Inferior parietal cortex (tissue), 1 donor: ENCODE measurements at regions not wholly inside any gene's neighbourhood (a gene's known extent, or its start where the extent isn't known, plus 50 kb on each side); places are given as distances from the start of the nearest gene placed in this dataset.
"Not testable (repeated sequence)": the region's sequence is repeated elsewhere in the genome, so short reads cannot be mapped to it uniquely, and the experiment has no call there.

Experiments used
- DNase-seq: peaks from one replicate; pipeline ENCODE4 v3.0.0-alpha.2; 2016; ENCODE audit errors: extremely low spot score

- DNase-seq, result no peak
Measured at GRCh38 chr4:27931584-27931983, 1070.9 kb downstream of the STIM2 start.

GRCh38 chr4:27934871-27935270 is 1074.2 kb downstream of the STIM2 start:
- DNase-seq, result no peak

DNA sequence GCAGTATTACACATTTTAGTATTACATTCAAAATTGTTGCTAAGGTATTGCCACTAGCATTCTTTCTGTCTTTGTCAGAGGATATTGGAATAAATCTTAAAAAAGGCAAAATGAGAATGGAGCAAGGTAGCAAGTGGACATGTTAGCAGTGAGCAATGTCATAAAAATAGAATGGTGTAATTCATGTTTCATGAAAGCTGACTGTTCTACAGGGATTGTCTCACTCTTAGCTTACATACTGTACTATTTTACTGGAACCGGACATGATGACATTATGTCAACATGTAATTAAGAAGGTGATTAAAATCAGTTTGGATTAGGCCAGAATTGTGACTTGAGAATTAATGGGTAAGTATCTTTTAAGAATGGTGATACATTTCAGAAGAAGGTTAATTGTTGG is 1086.2 kb downstream of the STIM2 start:
- no peak for DNase-seq

GRCh38 chr4:27947302-27947701 is 1086.7 kb downstream of the STIM2 start:
- no peak for DNase-seq

DNA sequence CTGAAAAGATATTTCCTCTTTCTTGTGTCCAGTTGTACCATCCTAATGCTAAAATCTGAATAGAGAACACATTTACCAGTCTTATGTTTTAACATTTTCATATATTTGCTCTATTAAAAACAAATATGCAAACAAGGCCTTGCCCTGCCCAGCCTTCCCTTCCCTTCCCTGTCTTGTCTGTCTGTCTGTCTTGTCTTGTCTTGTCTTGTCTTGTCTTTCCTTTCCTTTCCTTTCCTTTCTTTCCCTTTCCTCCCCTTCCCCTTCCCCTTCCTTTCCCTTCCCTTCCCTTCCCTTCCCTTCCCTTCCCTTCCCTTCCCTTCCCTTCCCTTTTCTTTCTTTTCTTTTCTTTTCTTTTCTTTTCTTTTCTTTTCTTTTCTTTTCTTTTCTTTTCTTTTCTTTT is 1103.5 kb downstream of the STIM2 start:
- DNase-seq, result no peak

- no peak for DNase-seq
Measured at GRCh38 chr4:27966664-27967063, 1106.0 kb downstream of the STIM2 start.

DNA sequence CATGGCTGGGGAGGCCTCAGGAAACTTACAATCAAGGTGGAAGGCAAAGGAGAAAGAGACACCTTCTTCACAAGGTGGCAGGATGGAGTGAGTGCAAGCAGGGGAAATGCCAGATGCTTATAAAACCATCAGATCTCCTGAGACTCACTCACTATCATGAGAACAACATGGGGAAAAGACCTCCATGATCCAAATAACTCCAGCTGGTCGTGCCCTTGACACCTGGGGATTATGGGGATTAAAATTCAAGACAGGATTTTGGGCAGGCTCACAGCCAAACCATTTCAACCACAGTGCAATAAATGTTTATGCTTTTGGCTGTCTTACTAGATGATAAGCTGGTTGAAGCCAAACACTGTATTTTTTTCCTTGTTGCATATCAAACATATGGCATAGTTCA is 1112.4 kb downstream of the STIM2 start:
- no peak for DNase-seq

GRCh38 chr4:27973700-27974099 is 1113.1 kb downstream of the STIM2 start:
- no peak for DNase-seq

DNA sequence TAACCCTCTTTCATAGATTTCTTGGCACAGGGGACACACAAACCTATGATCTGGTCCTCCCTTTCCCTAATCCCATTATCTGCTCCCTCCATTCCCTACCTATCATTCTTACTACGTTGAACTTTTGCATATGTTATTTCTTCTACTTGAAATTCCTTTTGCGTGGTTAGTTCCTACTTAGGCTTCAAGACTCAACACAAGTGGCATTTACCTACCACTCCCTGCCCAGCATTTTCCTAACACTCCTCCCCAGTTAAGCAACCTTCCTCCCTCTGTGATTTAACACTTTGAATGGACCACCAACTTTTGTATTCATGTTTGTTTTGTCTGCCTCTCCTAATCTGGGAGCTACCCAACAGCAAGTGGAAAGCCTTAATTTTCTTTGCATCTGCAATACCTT is 1113.7 kb downstream of the STIM2 start:
- no peak for DNase-seq

- DNase-seq, result not testable (repeated sequence)
Measured at GRCh38 chr4:27974881-27975280, 1114.2 kb downstream of the STIM2 start.

- not testable (repeated sequence) for DNase-seq
Measured at GRCh38 chr4:27978427-27979109, 1117.9 kb downstream of the STIM2 start.

GRCh38 chr4:27985522-27985921 is 1124.9 kb downstream of the STIM2 start:
- DNase-seq, result no peak

DNA sequence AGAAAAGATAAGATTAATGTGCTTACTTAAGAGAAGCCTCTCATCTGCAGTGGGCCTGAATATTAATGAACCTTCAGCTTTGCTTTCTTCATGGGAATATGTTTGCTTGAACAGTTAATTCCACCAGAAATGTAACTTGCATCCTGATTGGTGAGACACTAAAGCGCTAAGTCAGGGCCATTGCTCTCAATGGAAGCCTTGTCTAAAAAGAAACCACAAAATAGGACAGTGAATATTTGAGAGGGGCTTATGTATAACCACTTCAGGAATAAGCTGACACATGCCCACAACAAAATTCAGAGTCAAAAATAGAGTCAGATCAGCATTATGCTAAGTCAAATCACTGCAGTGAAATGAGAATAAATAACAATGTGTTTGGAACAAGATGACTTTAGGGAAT is 1125.8 kb downstream of the STIM2 start:
- DNase-seq, result no peak

- no peak for DNase-seq
Measured at GRCh38 chr4:28001698-28002097, 1141.1 kb downstream of the STIM2 start.

- DNase-seq, result no peak
Measured at GRCh38 chr4:28004520-28004919, 1143.9 kb downstream of the STIM2 start.

DNA sequence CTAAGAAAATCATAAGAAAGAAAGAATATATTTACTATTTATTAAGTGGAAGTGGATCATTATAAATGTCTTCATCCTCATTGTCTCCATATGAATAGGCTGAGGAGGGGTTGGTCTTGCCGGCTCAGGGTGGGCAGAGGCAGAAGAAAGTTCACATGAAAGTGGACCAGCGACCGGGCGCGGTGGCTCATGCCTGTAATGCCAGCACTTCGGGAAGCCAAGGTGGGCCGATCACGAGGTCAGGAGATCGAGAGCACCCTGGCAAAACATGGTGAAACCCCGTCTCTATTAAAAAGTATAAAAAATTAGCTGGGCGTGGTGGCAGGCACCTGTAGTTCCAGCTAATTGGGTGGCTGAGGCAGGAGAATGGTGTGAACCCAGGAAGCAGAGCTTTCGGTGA is 1145.4 kb downstream of the STIM2 start:
- DNase-seq, result no peak

DNA sequence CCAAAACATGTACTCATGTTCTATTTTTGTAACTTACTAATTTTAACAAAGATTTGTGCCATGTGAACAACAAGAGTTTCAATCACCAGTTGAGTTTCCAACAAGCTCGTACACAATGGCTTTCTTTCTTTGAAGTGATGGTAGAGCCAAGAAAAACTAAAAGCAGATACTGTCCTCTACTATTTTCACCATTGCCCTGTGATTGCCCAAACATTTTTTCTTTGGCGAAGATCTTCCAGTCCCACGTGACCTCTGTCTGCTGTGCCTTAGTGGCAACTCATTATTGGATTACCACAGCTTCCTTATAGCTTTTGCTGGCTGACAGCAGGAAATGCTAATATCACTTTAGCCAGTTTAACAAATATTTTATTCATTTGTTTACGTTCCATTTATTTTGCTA is 1147.1 kb downstream of the STIM2 start:
- peak; percentile 52 for DNase-seq

- DNase-seq, result no peak
Measured at GRCh38 chr4:28009541-28009940, 1148.9 kb downstream of the STIM2 start.

DNA sequence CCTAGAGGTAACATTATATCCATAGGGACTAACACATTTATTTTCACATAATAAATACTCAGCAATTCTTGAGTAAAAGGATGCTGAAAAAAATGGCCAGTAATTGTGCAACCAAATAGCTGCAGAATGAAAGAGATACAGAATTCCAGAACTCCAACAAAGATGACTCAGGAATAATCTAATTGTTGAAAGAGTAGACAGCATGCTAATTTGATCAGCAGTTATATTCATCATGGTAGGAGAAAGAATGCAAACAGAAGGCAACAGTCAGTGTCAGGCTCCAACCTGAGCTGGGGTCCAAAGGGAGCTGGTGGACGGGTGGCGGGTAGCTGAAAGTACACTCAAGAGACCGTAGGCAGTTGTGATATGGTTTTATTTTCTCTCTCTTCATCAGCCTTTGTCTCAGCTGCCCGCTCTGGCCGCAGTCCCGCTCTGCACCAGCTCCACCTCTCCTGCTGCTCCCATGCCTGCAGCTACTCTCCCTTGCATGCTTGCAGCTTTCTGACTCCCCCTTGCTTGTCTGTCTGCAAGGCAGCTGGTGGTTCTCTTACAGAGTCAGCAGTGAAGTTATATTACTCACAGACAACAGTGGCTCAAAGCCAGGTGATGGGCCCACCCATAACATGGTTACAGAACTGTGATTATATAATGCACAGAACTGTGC is 1150.1 kb downstream of the STIM2 start:
- DNase-seq, result no peak

DNA sequence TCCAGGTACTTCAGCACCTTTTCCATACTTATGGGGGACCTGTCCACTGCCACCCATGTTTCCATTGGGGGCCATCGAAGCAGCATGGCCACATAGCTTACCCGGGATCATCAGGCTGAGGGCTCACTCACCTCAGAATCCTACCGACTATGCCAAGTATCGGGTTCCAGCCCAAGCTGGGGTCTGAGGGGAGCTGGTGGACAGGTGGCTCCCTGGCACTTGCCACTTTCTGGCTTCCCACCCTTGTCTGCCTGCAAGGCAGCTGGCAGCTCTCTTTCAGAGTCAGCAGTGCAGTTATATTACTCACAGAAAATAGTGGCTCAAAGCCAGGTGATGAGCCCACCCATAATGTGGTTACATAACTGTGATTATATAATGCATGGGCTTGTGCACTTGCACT is 1153.8 kb downstream of the STIM2 start:
- no peak for DNase-seq

GRCh38 chr4:28015996-28016395 is 1155.4 kb downstream of the STIM2 start:
- no peak for DNase-seq

DNA sequence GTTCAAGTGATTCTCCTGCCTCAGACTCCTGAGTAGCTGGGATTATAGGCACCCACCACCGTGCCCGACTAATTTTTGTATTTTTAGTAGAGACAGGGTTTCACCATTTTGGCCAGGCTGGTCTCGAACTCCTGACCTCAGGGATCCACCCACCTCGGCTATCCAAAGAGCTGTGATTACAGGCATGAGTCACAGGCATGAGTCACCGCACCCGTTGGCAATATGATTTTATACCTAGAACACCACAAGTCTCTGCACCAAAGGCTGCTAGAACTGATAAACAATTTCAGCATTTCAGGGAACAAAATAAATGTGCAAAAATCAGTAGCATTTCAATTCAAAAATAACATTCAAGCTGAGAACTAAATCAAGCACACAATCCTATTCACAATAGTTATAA is 1177.6 kb downstream of the STIM2 start:
- DNase-seq, result not testable (repeated sequence)

DNA sequence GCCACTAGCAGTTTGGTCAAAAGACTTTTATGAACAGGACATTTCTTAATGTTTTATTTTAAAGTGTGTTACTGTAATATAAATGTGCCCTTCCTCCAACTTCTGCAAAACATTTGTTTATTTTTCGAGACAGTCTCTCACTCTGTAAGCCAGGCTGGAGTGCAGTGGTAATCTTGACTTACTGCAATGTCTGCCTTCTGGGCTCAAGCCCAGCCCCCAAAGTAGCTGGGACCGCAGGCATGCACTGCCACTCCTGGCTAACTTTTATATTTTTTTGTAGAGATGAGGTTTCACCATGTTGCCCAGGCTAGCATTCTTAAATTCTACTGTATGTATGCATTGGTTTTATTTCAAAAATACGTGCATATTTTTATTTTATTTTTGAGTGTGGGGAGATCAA is 1201.9 kb downstream of the STIM2 start:
- DNase-seq, result no peak
